C4-2B (cell line): ENCODE measurements at regions not wholly inside any gene's neighbourhood (a gene's known extent, or its start where the extent isn't known, plus 50 kb on each side); places are given as distances from the start of the nearest gene placed in this dataset.

Experiments used
- ZFX ChIP-seq: fragments of 450-650 bp; IDR thresholded peaks from 2 replicates; pipeline ENCODE4 v1.6.1; 2017
- TF ChIP-seq, protein P1 (sequence below): fragments of 450-650 bp; conservative IDR thresholded peaks from 2 replicates; pipeline ENCODE4 v1.5.1; 2017; ENCODE audit warnings: mild to moderate bottlenecking

DNA sequence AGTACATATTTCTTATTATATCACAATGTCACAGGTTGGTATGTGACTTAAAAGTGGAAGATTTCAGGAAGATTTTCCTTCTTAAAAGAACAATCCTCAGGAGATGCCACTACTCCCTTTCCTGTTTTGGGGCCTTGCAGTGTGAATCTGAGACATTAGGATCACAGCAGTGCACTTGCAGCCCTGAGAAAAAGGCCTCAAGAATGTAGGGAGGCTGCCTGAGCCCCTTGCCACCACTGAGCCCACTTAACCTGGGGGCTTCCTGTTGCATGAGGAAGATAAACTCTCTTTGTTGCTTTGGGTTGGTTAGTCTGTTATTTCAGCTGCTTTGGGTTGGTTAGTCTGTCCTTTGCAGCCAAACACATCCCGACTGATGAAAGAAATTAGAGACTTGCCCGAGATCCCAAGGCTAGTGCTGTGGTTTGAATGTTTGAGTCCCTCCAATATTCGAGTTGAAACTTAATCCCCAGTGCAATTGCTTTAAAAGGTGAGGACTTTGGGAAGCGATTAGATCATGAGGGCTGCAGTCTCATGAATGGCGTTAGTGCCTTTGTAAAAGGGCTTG lies 151.3 kb upstream of the SP4 start:
- TF ChIP-seq, protein P1, sequence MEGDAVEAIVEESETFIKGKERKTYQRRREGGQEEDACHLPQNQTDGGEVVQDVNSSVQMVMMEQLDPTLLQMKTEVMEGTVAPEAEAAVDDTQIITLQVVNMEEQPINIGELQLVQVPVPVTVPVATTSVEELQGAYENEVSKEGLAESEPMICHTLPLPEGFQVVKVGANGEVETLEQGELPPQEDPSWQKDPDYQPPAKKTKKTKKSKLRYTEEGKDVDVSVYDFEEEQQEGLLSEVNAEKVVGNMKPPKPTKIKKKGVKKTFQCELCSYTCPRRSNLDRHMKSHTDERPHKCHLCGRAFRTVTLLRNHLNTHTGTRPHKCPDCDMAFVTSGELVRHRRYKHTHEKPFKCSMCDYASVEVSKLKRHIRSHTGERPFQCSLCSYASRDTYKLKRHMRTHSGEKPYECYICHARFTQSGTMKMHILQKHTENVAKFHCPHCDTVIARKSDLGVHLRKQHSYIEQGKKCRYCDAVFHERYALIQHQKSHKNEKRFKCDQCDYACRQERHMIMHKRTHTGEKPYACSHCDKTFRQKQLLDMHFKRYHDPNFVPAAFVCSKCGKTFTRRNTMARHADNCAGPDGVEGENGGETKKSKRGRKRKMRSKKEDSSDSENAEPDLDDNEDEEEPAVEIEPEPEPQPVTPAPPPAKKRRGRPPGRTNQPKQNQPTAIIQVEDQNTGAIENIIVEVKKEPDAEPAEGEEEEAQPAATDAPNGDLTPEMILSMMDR = no peak
- no peak for TF ChIP-seq ZFX
